DMS153 treated with DMSO at 0.1 percent for 48 hours (cell line): ENCODE measurements at regions not wholly inside any gene's neighbourhood (a gene's known extent, or its start where the extent isn't known, plus 50 kb on each side); places are given as distances from the start of the nearest gene placed in this dataset.

Experiments used
- DNase-seq: peaks from one replicate; lab custom pipeline; 2025; ENCODE audit not compliant: unreplicated experiment; lab: John Stamatoyannopoulos, UW

- DNase-seq: no peak
Measured at GRCh38 chr1:147452809-147453208, 88.5 kb upstream of the BCL9 start.

DNA sequence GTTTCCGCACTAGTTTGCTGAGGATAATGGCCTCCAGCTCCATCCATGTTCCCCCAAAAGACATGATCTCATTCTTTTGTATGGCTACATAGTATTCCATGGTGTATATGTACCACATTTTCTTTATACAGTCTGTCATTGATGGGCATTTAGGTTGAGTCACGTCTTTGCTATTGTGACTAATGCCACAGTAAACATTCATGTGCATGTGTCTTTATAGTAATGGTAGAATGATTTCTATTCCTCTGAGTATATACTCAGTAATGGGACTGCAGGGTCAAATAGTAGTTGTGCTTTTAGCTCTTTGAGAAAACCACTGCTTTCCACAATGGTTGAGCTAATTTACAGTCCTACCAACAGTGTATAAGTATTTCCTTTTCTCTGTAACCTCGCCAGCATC is 78.3 kb upstream of the BCL9 start:
- no peak for DNase-seq

GRCh38 chr1:147466543-147466942 is 74.8 kb upstream of the BCL9 start:
- no peak for DNase-seq

GRCh38 chr1:147470079-147470478 is 71.2 kb upstream of the BCL9 start:
- no peak for DNase-seq

DNA sequence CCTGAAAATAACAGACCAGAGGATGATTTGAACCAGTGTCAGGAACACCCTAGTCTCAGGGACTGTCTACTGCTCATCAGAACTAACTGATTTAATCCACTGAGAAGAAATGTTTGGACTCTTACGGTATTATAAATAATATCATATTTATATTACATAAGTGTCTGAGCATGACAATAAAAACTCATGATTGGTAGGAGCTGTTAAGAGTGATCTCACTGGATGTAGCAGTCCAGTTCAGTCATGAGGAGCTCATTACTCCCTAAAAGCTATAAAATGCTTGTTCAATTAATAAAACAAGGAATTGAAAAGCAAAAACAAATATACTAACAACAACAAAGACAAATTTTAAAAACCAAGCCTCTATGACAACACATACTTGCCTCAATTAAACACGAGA is 68.8 kb upstream of the BCL9 start:
- DNase-seq: no peak

DNA sequence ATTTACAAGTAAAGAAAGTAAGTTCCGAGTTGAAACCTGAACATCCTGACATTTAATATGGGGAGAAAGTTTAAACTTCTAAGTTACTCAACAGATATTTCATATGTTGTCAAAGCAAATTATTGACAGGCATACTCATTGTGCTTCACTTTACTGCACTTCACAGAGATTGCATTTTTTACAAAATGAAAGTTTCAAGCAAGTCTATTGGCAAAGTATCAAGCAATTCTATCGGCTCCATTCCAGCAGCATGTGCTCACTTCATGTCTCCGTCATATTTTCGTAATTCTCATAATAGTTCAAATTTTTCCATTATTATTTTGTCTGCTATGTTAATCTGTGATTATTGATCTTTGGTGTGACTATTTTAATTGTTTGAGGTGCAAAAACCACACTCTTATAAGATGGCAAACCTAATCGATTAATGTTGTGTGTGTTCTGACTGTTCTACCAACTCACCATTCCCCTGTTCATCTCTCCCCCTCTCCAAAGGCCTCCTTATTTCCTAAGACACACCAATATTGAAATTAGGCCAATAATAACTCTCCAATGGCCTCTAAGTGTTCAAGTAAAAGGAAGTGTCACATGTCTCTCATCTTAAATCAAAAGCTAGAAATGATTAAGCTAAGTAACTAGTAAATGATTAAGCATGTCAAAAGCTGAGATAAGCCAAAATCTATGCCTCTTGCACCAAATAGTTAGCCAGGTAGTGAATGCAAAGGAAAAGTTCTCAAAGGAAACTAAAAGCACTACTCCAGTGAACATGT is 68.2 kb upstream of the BCL9 start:
- no peak for DNase-seq

DNA sequence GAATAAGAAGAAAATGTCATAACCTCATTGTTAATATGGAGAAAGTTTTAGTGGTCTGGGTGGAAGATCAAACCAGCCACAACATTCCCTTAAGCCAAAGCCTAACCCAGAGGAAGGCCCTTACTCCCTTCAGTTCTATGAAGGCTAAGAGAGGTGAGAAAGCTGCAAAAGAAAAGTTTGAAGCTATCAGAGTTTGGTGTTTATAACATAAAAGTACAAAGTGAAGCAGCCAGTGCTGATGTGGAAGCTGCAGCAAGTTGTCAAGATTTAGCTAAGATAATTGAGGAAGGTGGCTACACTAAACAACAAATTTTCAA is 67.6 kb upstream of the BCL9 start:
- no peak for DNase-seq

DNA sequence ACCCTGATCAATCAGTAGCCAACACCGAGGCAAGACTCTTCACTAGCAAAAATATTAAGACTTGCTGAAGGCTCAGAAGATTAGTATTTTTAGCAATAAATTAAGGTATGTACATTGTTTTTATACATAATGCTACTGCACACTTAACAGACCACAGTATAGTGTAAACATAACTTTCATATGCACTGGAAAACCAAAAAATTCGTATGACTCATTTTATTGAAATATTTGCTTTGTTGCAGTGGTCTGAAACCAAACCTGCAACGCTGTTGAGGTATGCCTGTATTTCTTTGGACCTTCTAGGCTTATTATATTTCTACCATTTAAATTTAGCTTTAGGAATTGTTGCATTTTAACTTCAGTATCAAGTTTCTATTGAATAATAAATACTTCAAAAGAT is 65.8 kb upstream of the BCL9 start:
- no peak for DNase-seq

GRCh38 chr1:147478521-147478920 is 62.8 kb upstream of the BCL9 start:
- DNase-seq: no peak

GRCh38 chr1:147479864-147480564 is 61.3 kb upstream of the BCL9 start:
- DNase-seq: no peak

- DNase-seq: no peak
Measured at GRCh38 chr1:147480565-147480935, 60.8 kb upstream of the BCL9 start.

- no peak for DNase-seq
Measured at GRCh38 chr1:147486876-147487656, 54.2 kb upstream of the BCL9 start.

GRCh38 chr1:147491098-147491497 is 50.2 kb upstream of the BCL9 start:
- DNase-seq: no peak
